Activated CD8-positive, alpha-beta T cell treated with anti-CD3 and anti-CD28 coated beads for 36 hours (primary cell): ENCODE measurements at regions not wholly inside any gene's neighbourhood (a gene's known extent, or its start where the extent isn't known, plus 50 kb on each side); places are given as distances from the start of the nearest gene placed in this dataset.

Source experiments
- ATAC-seq: fragments of 200-7000 bp; cut with Tn5 transposase; one replicate; pipeline ENCODE4 v1.10.0; 2021; ENCODE audit warnings: mild to moderate bottlenecking, moderate library complexity
- CTCF ChIA-PET: fragments of 350-600 bp; sonication (Branson Sonifier 250); formaldehyde crosslinking; loops from one replicate; lab custom pipeline; 2021; ENCODE audit warnings: antibody characterized with exemption; lab: Charles Lee
- POLR2A ChIA-PET: fragments of 350-600 bp; sonication (Branson Sonifier 250); formaldehyde crosslinking; loops from one replicate; lab custom pipeline; 2021; ENCODE audit warnings: antibody characterized with exemption; lab: Charles Lee
- DNase-seq: peaks from one replicate; pipeline ENCODE4 v3.0.0-alpha.2; 2020
- H3K27ac Mint-ChIP-seq: one replicate; pipeline ENCODE4 v1.8.0; 2021; ENCODE audit warnings: mild to moderate bottlenecking, mixed read lengths
- H3K27me3 Mint-ChIP-seq: one replicate; pipeline ENCODE4 v1.8.0; 2021; ENCODE audit warnings: mixed read lengths
- H3K36me3 Mint-ChIP-seq: one replicate; pipeline ENCODE4 v1.8.0; 2021; ENCODE audit warnings: low read depth, mixed read lengths
- H3K4me1 Mint-ChIP-seq: one replicate; pipeline ENCODE4 v1.8.0; 2021; ENCODE audit warnings: low read depth, mixed read lengths
- H3K4me3 Mint-ChIP-seq: one replicate; pipeline ENCODE4 v1.8.0; 2021; ENCODE audit warnings: mild to moderate bottlenecking, moderate library complexity, mixed read lengths
- H3K9me3 Mint-ChIP-seq: one replicate; pipeline ENCODE4 v1.8.0; 2021; ENCODE audit warnings: mixed read lengths
- intact Hi-C: fragments of 100-400 bp; cut with micrococcal nuclease; formaldehyde crosslinking; loops from one replicate; pipeline ENCODE4 v1.10.0; 2022
- TF ChIP-seq, protein P1 (sequence below): fragments of 200-600 bp; IDR thresholded peaks from one replicate; pipeline ENCODE4 v1.8.0; 2022; ENCODE audit warnings: antibody characterized with exemption, mild to moderate bottlenecking

DNA sequence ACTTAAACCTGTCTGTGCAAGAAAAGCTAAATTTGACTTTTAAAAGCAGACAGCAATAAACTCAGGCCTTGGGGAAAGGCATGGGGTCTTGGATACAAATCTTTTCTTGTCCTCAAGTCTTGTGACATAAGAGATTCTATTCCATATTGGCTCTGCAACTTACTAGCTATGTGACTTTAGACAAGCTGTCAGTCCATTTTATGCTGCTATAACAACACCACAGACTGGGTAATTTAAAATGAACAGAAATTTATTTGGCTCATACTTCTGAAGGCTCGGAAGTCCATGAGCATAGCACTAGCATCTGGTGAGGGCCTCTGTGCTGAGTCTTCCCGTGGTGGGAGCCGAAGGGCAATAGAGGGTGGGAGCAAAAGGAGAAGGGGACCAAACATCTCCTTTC is 246.0 kb upstream of the MOCS1 start:
- Mint-ChIP-seq H3K27me3 (peaks cover 22% of the 10 kb centered on the region), H3K27ac (no peak overlapping the region), H3K4me1 (no peaks in the 10 kb centered on the region), H3K9me3 (peaks cover 20% of the 10 kb centered on the region), H3K36me3 (peaks cover 2% of the 10 kb centered on the region), H3K4me3 (no peak overlapping the region)
- ChIA-PET POLR2A (no interaction called here), CTCF (no interaction called here)
- DNase-seq, result no peak
- TF ChIP-seq, protein P1, sequence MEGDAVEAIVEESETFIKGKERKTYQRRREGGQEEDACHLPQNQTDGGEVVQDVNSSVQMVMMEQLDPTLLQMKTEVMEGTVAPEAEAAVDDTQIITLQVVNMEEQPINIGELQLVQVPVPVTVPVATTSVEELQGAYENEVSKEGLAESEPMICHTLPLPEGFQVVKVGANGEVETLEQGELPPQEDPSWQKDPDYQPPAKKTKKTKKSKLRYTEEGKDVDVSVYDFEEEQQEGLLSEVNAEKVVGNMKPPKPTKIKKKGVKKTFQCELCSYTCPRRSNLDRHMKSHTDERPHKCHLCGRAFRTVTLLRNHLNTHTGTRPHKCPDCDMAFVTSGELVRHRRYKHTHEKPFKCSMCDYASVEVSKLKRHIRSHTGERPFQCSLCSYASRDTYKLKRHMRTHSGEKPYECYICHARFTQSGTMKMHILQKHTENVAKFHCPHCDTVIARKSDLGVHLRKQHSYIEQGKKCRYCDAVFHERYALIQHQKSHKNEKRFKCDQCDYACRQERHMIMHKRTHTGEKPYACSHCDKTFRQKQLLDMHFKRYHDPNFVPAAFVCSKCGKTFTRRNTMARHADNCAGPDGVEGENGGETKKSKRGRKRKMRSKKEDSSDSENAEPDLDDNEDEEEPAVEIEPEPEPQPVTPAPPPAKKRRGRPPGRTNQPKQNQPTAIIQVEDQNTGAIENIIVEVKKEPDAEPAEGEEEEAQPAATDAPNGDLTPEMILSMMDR, result no peak
- intact Hi-C loops, result no loop called here
- no peak for ATAC-seq

DNA sequence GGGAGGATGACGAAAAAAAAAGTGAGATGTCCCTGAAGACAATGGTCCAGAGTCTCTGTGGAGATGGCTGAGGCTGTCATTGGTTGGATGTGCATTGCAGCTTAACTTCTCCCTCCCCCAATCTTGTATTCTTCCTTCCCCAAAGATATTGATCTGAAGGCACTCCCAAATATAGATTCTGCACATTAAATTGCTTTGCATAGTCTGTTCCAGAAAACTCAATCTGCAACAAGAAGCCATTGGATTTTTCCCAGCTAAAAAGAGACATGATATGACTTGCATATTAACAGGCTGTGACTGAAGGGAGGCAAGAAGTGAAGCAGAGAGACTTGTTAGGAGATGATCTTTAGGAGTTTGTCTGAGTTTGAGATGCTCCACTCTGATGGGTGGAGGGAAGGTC is 245.2 kb upstream of the MOCS1 start:
- H3K4me3 Mint-ChIP-seq, result no peak overlapping the region
- peaks cover 2% of the 10 kb centered on the region for H3K36me3 Mint-ChIP-seq
- DNase-seq (no peak), ATAC-seq (no peak)
- peaks cover 23% of the 10 kb centered on the region for H3K27me3 Mint-ChIP-seq
- H3K4me1 Mint-ChIP-seq, result no peaks in the 10 kb centered on the region
- H3K27ac Mint-ChIP-seq, result no peak overlapping the region
- TF ChIP-seq, protein P1, result no peak
- peaks cover 18% of the 10 kb centered on the region for H3K9me3 Mint-ChIP-seq
- CTCF ChIA-PET, result no interaction called here
- intact Hi-C loops, result no loop called here
- POLR2A ChIA-PET, result no interaction called here

DNA sequence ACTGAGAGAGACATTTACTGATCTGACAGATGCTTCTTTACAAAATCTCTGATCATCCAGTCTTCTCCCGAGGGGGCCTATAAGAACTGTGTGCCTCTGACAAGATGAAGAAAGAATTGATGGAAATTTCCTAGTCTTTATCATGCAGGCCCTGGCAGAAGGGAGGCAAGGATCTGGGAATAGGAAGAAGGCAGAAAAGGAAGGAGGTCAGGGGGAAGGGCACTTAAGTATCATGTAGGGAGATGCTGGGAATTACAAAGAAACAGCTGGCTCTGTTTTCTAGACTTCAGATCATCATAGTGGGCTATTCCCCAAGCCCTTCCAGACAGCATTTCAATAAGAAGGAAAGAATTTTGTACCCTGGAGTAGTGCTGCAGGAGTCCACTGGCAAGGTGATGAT is 243.3 kb upstream of the MOCS1 start:
- H3K4me3 Mint-ChIP-seq, result no peak overlapping the region
- ChIA-PET POLR2A (no interaction called here), CTCF (no interaction called here)
- ATAC-seq, result no peak
- H3K27ac Mint-ChIP-seq, result no peak overlapping the region
- peaks cover 3% of the 10 kb centered on the region for H3K9me3 Mint-ChIP-seq
- TF ChIP-seq, protein P1, result no peak
- intact Hi-C loops, result no loop called here
- peaks cover 25% of the 10 kb centered on the region for H3K27me3 Mint-ChIP-seq
- no peaks in the 10 kb centered on the region for H3K36me3 Mint-ChIP-seq
- no peaks in the 10 kb centered on the region for H3K4me1 Mint-ChIP-seq
- no peak for DNase-seq

DNA sequence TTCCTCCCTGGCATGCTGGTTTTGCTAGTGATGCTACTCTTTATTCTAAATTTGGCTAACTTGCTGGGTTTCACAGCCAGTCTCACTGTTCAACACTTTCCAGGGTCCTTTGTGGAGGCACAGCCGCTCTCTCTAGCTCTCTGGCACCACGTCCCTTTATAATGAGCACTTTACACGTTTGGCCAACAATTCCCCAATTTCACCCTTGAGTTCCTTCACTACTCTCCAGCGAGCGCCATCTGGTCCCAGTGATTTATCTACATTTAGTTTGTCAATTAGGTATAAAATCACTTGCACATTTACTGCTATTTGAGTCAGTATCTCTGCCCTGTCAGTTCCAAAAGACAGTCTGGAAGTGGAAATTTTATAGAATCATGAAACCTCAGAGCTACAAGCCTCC is 241.9 kb upstream of the MOCS1 start:
- TF ChIP-seq, protein P1, result no peak
- Mint-ChIP-seq H3K9me3 (no peaks in the 10 kb centered on the region), H3K36me3 (no peaks in the 10 kb centered on the region), H3K27me3 (peaks cover 22% of the 10 kb centered on the region), H3K4me1 (no peaks in the 10 kb centered on the region), H3K4me3 (no peak overlapping the region), H3K27ac (no peak overlapping the region)
- ChIA-PET CTCF (no interaction called here), POLR2A (no interaction called here)
- no peak for DNase-seq
- no peak for ATAC-seq
- intact Hi-C loops, result no loop called here

DNA sequence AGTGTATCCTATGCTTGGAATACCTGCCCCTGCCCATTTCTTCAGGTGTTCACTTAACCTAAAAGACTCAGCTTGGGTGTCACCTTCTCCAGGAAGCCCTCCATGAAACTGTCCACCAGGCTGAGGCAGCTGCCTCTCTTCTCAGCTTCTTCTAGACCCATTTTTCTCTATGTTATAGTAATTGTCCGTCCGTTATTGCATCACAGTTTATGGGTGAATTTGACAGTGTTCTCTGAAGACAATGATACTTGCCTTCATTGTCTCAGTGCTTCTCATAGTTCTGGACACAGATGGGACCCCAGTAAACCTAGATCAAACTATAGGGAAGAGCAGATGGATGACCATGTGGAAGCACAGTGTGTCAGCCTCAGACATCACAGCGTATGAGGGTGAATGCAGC is 238.0 kb upstream of the MOCS1 start:
- ATAC-seq (no peak), DNase-seq (no peak)
- H3K27ac Mint-ChIP-seq, result no peak overlapping the region
- H3K36me3 Mint-ChIP-seq, result no peaks in the 10 kb centered on the region
- no peak overlapping the region for H3K4me3 Mint-ChIP-seq
- no peaks in the 10 kb centered on the region for H3K9me3 Mint-ChIP-seq
- ChIA-PET POLR2A (no interaction called here), CTCF (no interaction called here)
- H3K27me3 Mint-ChIP-seq, result peaks cover 15% of the 10 kb centered on the region
- H3K4me1 Mint-ChIP-seq, result no peaks in the 10 kb centered on the region
- intact Hi-C loops, result no loop called here
- TF ChIP-seq, protein P1, result no peak
